NCI-H69 (cell line): ENCODE measurements at regions not wholly inside any gene's neighbourhood (a gene's known extent, or its start where the extent isn't known, plus 50 kb on each side); places are given as distances from the start of the nearest gene placed in this dataset.

ENCODE experiments used
- DNase-seq: peaks from one replicate; lab custom pipeline; 2025; lab: John Stamatoyannopoulos, UW

- no peak for DNase-seq
These were observed 53.8 kb upstream of the JMY start for GRCh38 chr5:79182141-79182540.

DNA sequence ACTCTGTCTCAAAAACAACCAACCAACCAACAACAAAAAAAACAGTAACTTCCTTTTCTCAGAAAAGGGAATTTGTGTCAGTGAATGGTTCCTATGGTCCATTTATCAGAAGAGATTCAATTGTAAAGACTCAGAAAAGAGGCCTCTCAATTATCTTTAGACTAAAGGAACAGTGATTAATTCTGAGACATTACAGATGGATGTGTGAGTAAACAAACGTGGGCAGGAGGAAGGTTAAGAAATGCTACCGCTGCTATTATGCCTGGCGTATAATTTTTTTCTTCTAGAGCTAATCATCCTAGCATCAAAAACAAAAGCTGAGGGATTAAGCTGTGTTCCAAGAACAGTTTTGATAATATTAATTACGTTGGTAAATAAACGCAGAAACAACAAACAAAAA, 52.9 kb upstream of the JMY start:
- DNase-seq = peak; percentile 17

GRCh38 chr5:79183617-79184016, 52.3 kb upstream of the JMY start:
- no peak for DNase-seq

GRCh38 chr5:79186021-79186420, 49.9 kb upstream of the JMY start:
- no peak for DNase-seq
